ENCODE measurements at regions not wholly inside any gene's neighbourhood (a gene's known extent, or its start where the extent isn't known, plus 50 kb on each side); places are given as distances from the start of the nearest gene placed in this dataset.

GRCh38 chr2:39602616-39603015 is 63.1 kb upstream of the TMEM178A start:
- no peak for TF ChIP-seq CTCF (conservative IDR thresholded peaks at IDR 0.05; ENCODE audit: low read depth, low read length)
- no peak for TF ChIP-seq EZH2 (IDR thresholded peaks at IDR 0.05; ENCODE audit: borderline replicate concordance, low read depth, low read length, poor library complexity, severe bottlenecking)

Data from A673 (cell line).